ENCODE measurements at regions not wholly inside any gene's neighbourhood (a gene's known extent, or its start where the extent isn't known, plus 50 kb on each side); places are given as distances from the start of the nearest gene placed in this dataset.

GRCh38 chr4:188767496-188767895, 628.3 kb downstream of the TRIML1 start:
- Histone ChIP-seq H3K36me3 (no peaks in the 10 kb centered on the region), H3K27ac (no peak overlapping the region), H3K4me1 (no peaks in the 10 kb centered on the region), H3K9me3 (no peaks in the 10 kb centered on the region), H3K4me3 (no peak overlapping the region), H3K27me3 (no peaks in the 10 kb centered on the region)
- TF ChIP-seq POLR2A (IDR thresholded peaks at IDR 0.05) = no peak
- no peak for TF ChIP-seq POLR2AphosphoS5 (IDR thresholded peaks at IDR 0.05; ENCODE audit: insufficient read depth in 1 of 2, low read depth in 1 of 2)
- no peak for TF ChIP-seq CTCF (IDR thresholded peaks at IDR 0.05)
- DNase-seq (ENCODE audit: extremely low spot score in 2 of 2) = no peak
- intact Hi-C loops (cut with DNase I) = no loop called here

- DNase-seq (ENCODE audit: extremely low spot score in 2 of 2) = no peak
- Histone ChIP-seq H3K27me3 (no peaks in the 10 kb centered on the region), H3K27ac (no peak overlapping the region), H3K4me1 (no peaks in the 10 kb centered on the region), H3K36me3 (no peaks in the 10 kb centered on the region), H3K9me3 (no peaks in the 10 kb centered on the region), H3K4me3 (no peak overlapping the region)
- no peak for TF ChIP-seq CTCF (IDR thresholded peaks at IDR 0.05)
- no peak for TF ChIP-seq POLR2A (IDR thresholded peaks at IDR 0.05)
- TF ChIP-seq POLR2AphosphoS5 (IDR thresholded peaks at IDR 0.05; ENCODE audit: insufficient read depth in 1 of 2, low read depth in 1 of 2) = no peak
- intact Hi-C loops (cut with DNase I) = no loop called here
These were observed 639.7 kb downstream of the TRIML1 start for GRCh38 chr4:188778905-188779304.

- intact Hi-C loops (cut with DNase I) = no loop called here
- TF ChIP-seq CTCF (IDR thresholded peaks at IDR 0.05) = no peak
- TF ChIP-seq POLR2A (IDR thresholded peaks at IDR 0.05) = no peak
- no peak for TF ChIP-seq POLR2AphosphoS5 (IDR thresholded peaks at IDR 0.05; ENCODE audit: insufficient read depth in 1 of 2, low read depth in 1 of 2)
- H3K4me1 ChIP-seq = no peaks in the 10 kb centered on the region
- no peak overlapping the region for H3K27ac ChIP-seq
- H3K36me3 ChIP-seq = no peaks in the 10 kb centered on the region
- H3K4me3 ChIP-seq = no peak overlapping the region
- no peak for DNase-seq (ENCODE audit: extremely low spot score in 2 of 2)
- H3K27me3 ChIP-seq = no peaks in the 10 kb centered on the region
- H3K9me3 ChIP-seq = no peaks in the 10 kb centered on the region
These were observed 640.3 kb downstream of the TRIML1 start for GRCh38 chr4:188779581-188779980.

- H3K27me3 ChIP-seq = no peaks in the 10 kb centered on the region
- no peaks in the 10 kb centered on the region for H3K4me1 ChIP-seq
- H3K27ac ChIP-seq = no peak overlapping the region
- no peak for DNase-seq (ENCODE audit: extremely low spot score in 2 of 2)
- TF ChIP-seq CTCF (IDR thresholded peaks at IDR 0.05) (no peak), POLR2AphosphoS5 (IDR thresholded peaks at IDR 0.05; ENCODE audit: insufficient read depth in 1 of 2, low read depth in 1 of 2) (no peak), POLR2A (IDR thresholded peaks at IDR 0.05) (no peak)
- no peak overlapping the region for H3K4me3 ChIP-seq
- intact Hi-C loops (cut with DNase I) = no loop called here
- H3K36me3 ChIP-seq = no peaks in the 10 kb centered on the region
- H3K9me3 ChIP-seq = no peaks in the 10 kb centered on the region
These were observed 640.8 kb downstream of the TRIML1 start for GRCh38 chr4:188780028-188780427.

- TF ChIP-seq CTCF (IDR thresholded peaks at IDR 0.05) (no peak), POLR2A (IDR thresholded peaks at IDR 0.05) (no peak), POLR2AphosphoS5 (IDR thresholded peaks at IDR 0.05; ENCODE audit: insufficient read depth in 1 of 2, low read depth in 1 of 2) (no peak)
- H3K4me1 ChIP-seq = no peaks in the 10 kb centered on the region
- intact Hi-C loops (cut with DNase I) = no loop called here
These were observed 641.4 kb downstream of the TRIML1 start for GRCh38 chr4:188780686-188781085.

More at GRCh38 chr4:188780686-188781085, 641.4 kb downstream of the TRIML1 start:
- H3K9me3 ChIP-seq = no peaks in the 10 kb centered on the region
- no peak overlapping the region for H3K27ac ChIP-seq
- DNase-seq (ENCODE audit: extremely low spot score in 2 of 2) = no peak
- H3K27me3 ChIP-seq = no peaks in the 10 kb centered on the region
- H3K36me3 ChIP-seq = no peaks in the 10 kb centered on the region
- no peak overlapping the region for H3K4me3 ChIP-seq
